Activated CD4-positive, alpha-beta T cell treated with anti-CD3 and anti-CD28 coated beads, Interleukin-2, amount 10 ng/mL, durations not matched to agents 7 days and 5 days (primary cell): ENCODE measurements at regions not wholly inside any gene's neighbourhood (a gene's known extent, or its start where the extent isn't known, plus 50 kb on each side); places are given as distances from the start of the nearest gene placed in this dataset.

ENCODE experiments used
- CTCF ChIA-PET: fragments of 350-600 bp; sonication (Branson Sonifier 250); formaldehyde crosslinking; loops from one replicate; lab custom pipeline; 2021; ENCODE audit warnings: antibody characterized with exemption; lab: Charles Lee
- POLR2A ChIA-PET: fragments of 350-600 bp; sonication (Branson Sonifier 250); formaldehyde crosslinking; loops from one replicate; lab custom pipeline; 2021; ENCODE audit warnings: antibody characterized with exemption; lab: Charles Lee
- DNase-seq: peaks from one replicate; pipeline ENCODE4 v3.0.0-alpha.2; 2020
- H3K27ac Mint-ChIP-seq: one replicate; pipeline ENCODE4 v1.8.0; 2021; ENCODE audit warnings: mild to moderate bottlenecking, moderate library complexity, mixed read lengths
- H3K27me3 Mint-ChIP-seq: one replicate; pipeline ENCODE4 v1.8.0; 2021; ENCODE audit warnings: mixed read lengths
- H3K36me3 Mint-ChIP-seq: one replicate; pipeline ENCODE4 v1.8.0; 2021; ENCODE audit warnings: low read depth, mixed read lengths
- H3K4me1 Mint-ChIP-seq: one replicate; pipeline ENCODE4 v1.8.0; 2021; ENCODE audit warnings: mixed read lengths
- H3K4me3 Mint-ChIP-seq: one replicate; pipeline ENCODE4 v1.8.0; 2021; ENCODE audit warnings: mild to moderate bottlenecking, moderate library complexity, mixed read lengths
- H3K9me3 Mint-ChIP-seq: one replicate; pipeline ENCODE4 v1.8.0; 2021; ENCODE audit warnings: mixed read lengths

GRCh38 chr14:34003691-34004090 lies 52.8 kb upstream of the EGLN3 start:
- H3K4me3 Mint-ChIP-seq = no peak overlapping the region
- no peaks in the 10 kb centered on the region for H3K9me3 Mint-ChIP-seq
- H3K27me3 Mint-ChIP-seq = peaks cover 54% of the 10 kb centered on the region
- H3K27ac Mint-ChIP-seq = no peak overlapping the region
- DNase-seq = no peak
- CTCF ChIA-PET = no interaction called here
- POLR2A ChIA-PET = interaction anchor here (0.6 kb wide), 1 partner anchor 48 kb away, joined by 5 read pairs; no protein-coding TSS in a partner anchor
- peaks cover 5% of the 10 kb centered on the region for H3K36me3 Mint-ChIP-seq
- peaks cover 1% of the 10 kb centered on the region for H3K4me1 Mint-ChIP-seq

GRCh38 chr14:34003082-34003668 lies 52.3 kb upstream of the EGLN3 start:
- DNase-seq = no peak
- CTCF ChIA-PET = no interaction called here
- POLR2A ChIA-PET = no interaction called here
- no peaks in the 10 kb centered on the region for H3K9me3 Mint-ChIP-seq
- peaks cover 1% of the 10 kb centered on the region for H3K4me1 Mint-ChIP-seq
- H3K27me3 Mint-ChIP-seq = peaks cover 54% of the 10 kb centered on the region
- H3K4me3 Mint-ChIP-seq = no peak overlapping the region
- no peak overlapping the region for H3K27ac Mint-ChIP-seq
- H3K36me3 Mint-ChIP-seq = peaks cover 5% of the 10 kb centered on the region
